Panc1 (cell line): ENCODE measurements at regions not wholly inside any gene's neighbourhood (a gene's known extent, or its start where the extent isn't known, plus 50 kb on each side); places are given as distances from the start of the nearest gene placed in this dataset.

Source experiments
- POLR2AphosphoS5 ChIP-seq: IDR thresholded peaks from 2 replicates; pipeline ENCODE4 v1.6.1; 2012; ENCODE audit warnings: mild to moderate bottlenecking, low read depth, low read length, moderate library complexity
- TF ChIP-seq, protein P1 (sequence below): fragments of 450-650 bp; IDR thresholded peaks from 2 replicates; pipeline ENCODE4 v1.5.1; 2017; ENCODE audit warnings: mild to moderate bottlenecking

DNA sequence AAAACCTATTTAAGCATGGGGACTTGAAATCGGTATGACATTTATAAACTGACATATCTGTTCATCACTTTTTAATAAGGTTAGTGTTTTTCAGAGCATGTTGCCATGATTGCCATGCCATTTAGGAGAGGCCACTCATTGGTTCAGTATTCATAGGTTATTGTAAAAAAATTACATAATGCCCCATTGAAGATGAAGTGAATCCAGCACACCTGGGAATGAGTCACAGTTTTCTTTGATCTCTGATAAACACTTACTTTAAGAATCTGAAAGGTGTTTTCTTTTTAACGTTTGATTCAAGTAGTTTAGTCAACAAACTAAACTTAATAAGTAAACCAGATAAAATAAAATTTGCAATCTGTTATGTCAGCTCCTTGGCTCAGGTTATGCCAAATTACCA lies 278.3 kb downstream of the ARL4A start:
- TF ChIP-seq, protein P1, sequence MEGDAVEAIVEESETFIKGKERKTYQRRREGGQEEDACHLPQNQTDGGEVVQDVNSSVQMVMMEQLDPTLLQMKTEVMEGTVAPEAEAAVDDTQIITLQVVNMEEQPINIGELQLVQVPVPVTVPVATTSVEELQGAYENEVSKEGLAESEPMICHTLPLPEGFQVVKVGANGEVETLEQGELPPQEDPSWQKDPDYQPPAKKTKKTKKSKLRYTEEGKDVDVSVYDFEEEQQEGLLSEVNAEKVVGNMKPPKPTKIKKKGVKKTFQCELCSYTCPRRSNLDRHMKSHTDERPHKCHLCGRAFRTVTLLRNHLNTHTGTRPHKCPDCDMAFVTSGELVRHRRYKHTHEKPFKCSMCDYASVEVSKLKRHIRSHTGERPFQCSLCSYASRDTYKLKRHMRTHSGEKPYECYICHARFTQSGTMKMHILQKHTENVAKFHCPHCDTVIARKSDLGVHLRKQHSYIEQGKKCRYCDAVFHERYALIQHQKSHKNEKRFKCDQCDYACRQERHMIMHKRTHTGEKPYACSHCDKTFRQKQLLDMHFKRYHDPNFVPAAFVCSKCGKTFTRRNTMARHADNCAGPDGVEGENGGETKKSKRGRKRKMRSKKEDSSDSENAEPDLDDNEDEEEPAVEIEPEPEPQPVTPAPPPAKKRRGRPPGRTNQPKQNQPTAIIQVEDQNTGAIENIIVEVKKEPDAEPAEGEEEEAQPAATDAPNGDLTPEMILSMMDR, result no peak
- TF ChIP-seq POLR2AphosphoS5, result no peak
